ENCODE measurements at regions not wholly inside any gene's neighbourhood (a gene's known extent, or its start where the extent isn't known, plus 50 kb on each side); places are given as distances from the start of the nearest gene placed in this dataset.

DNA sequence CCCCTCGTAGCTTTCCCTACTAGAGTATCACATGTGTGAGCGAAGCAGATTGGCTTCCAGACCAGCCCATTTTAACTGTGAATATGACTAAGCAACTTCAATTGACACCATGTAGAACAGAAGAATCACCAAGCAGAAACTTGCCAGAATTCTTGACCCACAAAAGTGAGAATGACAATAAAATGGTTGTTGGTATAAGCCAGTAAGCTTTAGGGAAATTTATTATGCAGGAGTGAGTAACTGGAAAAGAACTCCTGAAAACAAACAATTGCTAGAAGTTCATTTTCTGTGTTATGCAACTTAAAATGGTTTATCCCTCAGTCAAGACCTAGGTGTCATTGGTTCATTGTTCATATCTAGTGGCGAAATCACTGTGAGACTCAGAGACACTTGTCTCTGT lies 303.1 kb downstream of the DMRT2 start:
- Histone ChIP-seq H3K4me1 (ENCODE audit: control insufficient read depth in 4 of 4, insufficient read depth in 4 of 4, low read length in 3 of 4) (no peaks in the 10 kb centered on the region), H3K4me3 (ENCODE audit: low read depth in 1 of 3, low read length in 3 of 3) (no peak overlapping the region), H3K9me3 (ENCODE audit: control insufficient read depth in 4 of 4, low read length in 3 of 4) (no peaks in the 10 kb centered on the region), H3K36me3 (ENCODE audit: control insufficient read depth in 4 of 4, insufficient read depth in 3 of 4, low read depth in 1 of 4, low read length in 3 of 4) (no peaks in the 10 kb centered on the region), H3K9ac (ENCODE audit: low read depth in 1 of 2, low read length in 2 of 2) (no peak overlapping the region), H3K27ac (ENCODE audit: low read depth in 1 of 2, low read length in 2 of 2) (no peak overlapping the region), H3K27me3 (ENCODE audit: control insufficient read depth in 4 of 4, insufficient read depth in 4 of 4, low read length in 3 of 4) (no peaks in the 10 kb centered on the region)
- TF ChIP-seq, protein P1, sequence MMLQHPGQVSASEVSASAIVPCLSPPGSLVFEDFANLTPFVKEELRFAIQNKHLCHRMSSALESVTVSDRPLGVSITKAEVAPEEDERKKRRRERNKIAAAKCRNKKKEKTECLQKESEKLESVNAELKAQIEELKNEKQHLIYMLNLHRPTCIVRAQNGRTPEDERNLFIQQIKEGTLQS (IDR thresholded peaks at IDR 0.05), result no peak
- TF ChIP-seq FOXA1 (IDR thresholded peaks at IDR 0.05) (no peak), GABPA (IDR thresholded peaks at IDR 0.05 in 1 of 2, conservative IDR thresholded peaks at IDR 0.05 in 1 of 2) (no peak), HNF4G (IDR thresholded peaks at IDR 0.05) (no peak), RXRA (IDR thresholded peaks at IDR 0.05) (no peak), EGR1 (IDR thresholded peaks at IDR 0.05; ENCODE audit: low read depth in 2 of 2) (no peak), RAD21 (IDR thresholded peaks at IDR 0.05) (no peak), FOXA2 (IDR thresholded peaks at IDR 0.05) (no peak), HNF4A (conservative IDR thresholded peaks at IDR 0.05) (no peak), NR2F2 (IDR thresholded peaks at IDR 0.05) (no peak), TAF1 (conservative IDR thresholded peaks at IDR 0.05) (no peak), SP1 (IDR thresholded peaks at IDR 0.05) (no peak), JUND (IDR thresholded peaks at IDR 0.05) (no peak), YY1 (IDR thresholded peaks at IDR 0.05) (no peak)
- TF ChIP-seq, protein P2, sequence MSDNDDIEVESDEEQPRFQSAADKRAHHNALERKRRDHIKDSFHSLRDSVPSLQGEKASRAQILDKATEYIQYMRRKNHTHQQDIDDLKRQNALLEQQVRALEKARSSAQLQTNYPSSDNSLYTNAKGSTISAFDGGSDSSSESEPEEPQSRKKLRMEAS (IDR thresholded peaks at IDR 0.05), result no peak
- TF ChIP-seq, protein P3, sequence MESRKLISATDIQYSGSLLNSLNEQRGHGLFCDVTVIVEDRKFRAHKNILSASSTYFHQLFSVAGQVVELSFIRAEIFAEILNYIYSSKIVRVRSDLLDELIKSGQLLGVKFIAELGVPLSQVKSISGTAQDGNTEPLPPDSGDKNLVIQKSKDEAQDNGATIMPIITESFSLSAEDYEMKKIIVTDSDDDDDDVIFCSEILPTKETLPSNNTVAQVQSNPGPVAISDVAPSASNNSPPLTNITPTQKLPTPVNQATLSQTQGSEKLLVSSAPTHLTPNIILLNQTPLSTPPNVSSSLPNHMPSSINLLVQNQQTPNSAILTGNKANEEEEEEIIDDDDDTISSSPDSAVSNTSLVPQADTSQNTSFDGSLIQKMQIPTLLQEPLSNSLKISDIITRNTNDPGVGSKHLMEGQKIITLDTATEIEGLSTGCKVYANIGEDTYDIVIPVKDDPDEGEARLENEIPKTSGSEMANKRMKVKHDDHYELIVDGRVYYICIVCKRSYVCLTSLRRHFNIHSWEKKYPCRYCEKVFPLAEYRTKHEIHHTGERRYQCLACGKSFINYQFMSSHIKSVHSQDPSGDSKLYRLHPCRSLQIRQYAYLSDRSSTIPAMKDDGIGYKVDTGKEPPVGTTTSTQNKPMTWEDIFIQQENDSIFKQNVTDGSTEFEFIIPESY (IDR thresholded peaks at IDR 0.05), result no peak
- TF ChIP-seq, protein P4, sequence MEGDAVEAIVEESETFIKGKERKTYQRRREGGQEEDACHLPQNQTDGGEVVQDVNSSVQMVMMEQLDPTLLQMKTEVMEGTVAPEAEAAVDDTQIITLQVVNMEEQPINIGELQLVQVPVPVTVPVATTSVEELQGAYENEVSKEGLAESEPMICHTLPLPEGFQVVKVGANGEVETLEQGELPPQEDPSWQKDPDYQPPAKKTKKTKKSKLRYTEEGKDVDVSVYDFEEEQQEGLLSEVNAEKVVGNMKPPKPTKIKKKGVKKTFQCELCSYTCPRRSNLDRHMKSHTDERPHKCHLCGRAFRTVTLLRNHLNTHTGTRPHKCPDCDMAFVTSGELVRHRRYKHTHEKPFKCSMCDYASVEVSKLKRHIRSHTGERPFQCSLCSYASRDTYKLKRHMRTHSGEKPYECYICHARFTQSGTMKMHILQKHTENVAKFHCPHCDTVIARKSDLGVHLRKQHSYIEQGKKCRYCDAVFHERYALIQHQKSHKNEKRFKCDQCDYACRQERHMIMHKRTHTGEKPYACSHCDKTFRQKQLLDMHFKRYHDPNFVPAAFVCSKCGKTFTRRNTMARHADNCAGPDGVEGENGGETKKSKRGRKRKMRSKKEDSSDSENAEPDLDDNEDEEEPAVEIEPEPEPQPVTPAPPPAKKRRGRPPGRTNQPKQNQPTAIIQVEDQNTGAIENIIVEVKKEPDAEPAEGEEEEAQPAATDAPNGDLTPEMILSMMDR (IDR thresholded peaks at IDR 0.05; ENCODE audit: low read depth, low read length, missing input control), result no peak
- TF ChIP-seq, protein P5, sequence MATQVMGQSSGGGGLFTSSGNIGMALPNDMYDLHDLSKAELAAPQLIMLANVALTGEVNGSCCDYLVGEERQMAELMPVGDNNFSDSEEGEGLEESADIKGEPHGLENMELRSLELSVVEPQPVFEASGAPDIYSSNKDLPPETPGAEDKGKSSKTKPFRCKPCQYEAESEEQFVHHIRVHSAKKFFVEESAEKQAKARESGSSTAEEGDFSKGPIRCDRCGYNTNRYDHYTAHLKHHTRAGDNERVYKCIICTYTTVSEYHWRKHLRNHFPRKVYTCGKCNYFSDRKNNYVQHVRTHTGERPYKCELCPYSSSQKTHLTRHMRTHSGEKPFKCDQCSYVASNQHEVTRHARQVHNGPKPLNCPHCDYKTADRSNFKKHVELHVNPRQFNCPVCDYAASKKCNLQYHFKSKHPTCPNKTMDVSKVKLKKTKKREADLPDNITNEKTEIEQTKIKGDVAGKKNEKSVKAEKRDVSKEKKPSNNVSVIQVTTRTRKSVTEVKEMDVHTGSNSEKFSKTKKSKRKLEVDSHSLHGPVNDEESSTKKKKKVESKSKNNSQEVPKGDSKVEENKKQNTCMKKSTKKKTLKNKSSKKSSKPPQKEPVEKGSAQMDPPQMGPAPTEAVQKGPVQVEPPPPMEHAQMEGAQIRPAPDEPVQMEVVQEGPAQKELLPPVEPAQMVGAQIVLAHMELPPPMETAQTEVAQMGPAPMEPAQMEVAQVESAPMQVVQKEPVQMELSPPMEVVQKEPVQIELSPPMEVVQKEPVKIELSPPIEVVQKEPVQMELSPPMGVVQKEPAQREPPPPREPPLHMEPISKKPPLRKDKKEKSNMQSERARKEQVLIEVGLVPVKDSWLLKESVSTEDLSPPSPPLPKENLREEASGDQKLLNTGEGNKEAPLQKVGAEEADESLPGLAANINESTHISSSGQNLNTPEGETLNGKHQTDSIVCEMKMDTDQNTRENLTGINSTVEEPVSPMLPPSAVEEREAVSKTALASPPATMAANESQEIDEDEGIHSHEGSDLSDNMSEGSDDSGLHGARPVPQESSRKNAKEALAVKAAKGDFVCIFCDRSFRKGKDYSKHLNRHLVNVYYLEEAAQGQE (IDR thresholded peaks at IDR 0.05), result no peak
- WGBS, result 84% methylated on average over 3 of the region's 3 CpGs
- DNase-seq (ENCODE audit: low spot score), result no peak

Data from liver (tissue), 8 donors.